ENCODE measurements at regions not wholly inside any gene's neighbourhood (a gene's known extent, or its start where the extent isn't known, plus 50 kb on each side); places are given as distances from the start of the nearest gene placed in this dataset.

GRCh38 chr13:86810361-86810760, 860.8 kb upstream of the SLITRK5 start:
- TF ChIP-seq GATA2 (IDR thresholded peaks at IDR 0.05; ENCODE audit: low read depth, low read length) (no peak), GATA3 (IDR thresholded peaks at IDR 0.05; ENCODE audit: low read depth, low read length) (no peak)

- TF ChIP-seq GATA3 (IDR thresholded peaks at IDR 0.05; ENCODE audit: low read depth, low read length) (no peak), GATA2 (IDR thresholded peaks at IDR 0.05; ENCODE audit: low read depth, low read length) (no peak)
These were observed 858.0 kb upstream of the SLITRK5 start for GRCh38 chr13:86813198-86813597.

GRCh38 chr13:86825410-86825809, 845.8 kb upstream of the SLITRK5 start:
- no peak for TF ChIP-seq GATA2 (IDR thresholded peaks at IDR 0.05; ENCODE audit: low read depth, low read length)
- no peak for TF ChIP-seq GATA3 (IDR thresholded peaks at IDR 0.05; ENCODE audit: low read depth, low read length)

GRCh38 chr13:86826232-86826631, 844.9 kb upstream of the SLITRK5 start:
- TF ChIP-seq GATA2 (IDR thresholded peaks at IDR 0.05; ENCODE audit: low read depth, low read length) (no peak), GATA3 (IDR thresholded peaks at IDR 0.05; ENCODE audit: low read depth, low read length) (no peak)

GRCh38 chr13:86830046-86830445, 841.1 kb upstream of the SLITRK5 start:
- no peak for TF ChIP-seq GATA2 (IDR thresholded peaks at IDR 0.05; ENCODE audit: low read depth, low read length)
- TF ChIP-seq GATA3 (IDR thresholded peaks at IDR 0.05; ENCODE audit: low read depth, low read length) = no peak

- TF ChIP-seq GATA3 (IDR thresholded peaks at IDR 0.05; ENCODE audit: low read depth, low read length) (no peak), GATA2 (IDR thresholded peaks at IDR 0.05; ENCODE audit: low read depth, low read length) (no peak)
These were observed 840.1 kb upstream of the SLITRK5 start for GRCh38 chr13:86831084-86831483.

GRCh38 chr13:86838411-86839120, 832.6 kb upstream of the SLITRK5 start:
- TF ChIP-seq GATA3 (IDR thresholded peaks at IDR 0.05; ENCODE audit: low read depth, low read length) = no peak
- no peak for TF ChIP-seq GATA2 (IDR thresholded peaks at IDR 0.05; ENCODE audit: low read depth, low read length)

GRCh38 chr13:86839221-86839620, 832.0 kb upstream of the SLITRK5 start:
- TF ChIP-seq GATA3 (IDR thresholded peaks at IDR 0.05; ENCODE audit: low read depth, low read length) (no peak), GATA2 (IDR thresholded peaks at IDR 0.05; ENCODE audit: low read depth, low read length) (no peak)

- no peak for TF ChIP-seq GATA2 (IDR thresholded peaks at IDR 0.05; ENCODE audit: low read depth, low read length)
- TF ChIP-seq GATA3 (IDR thresholded peaks at IDR 0.05; ENCODE audit: low read depth, low read length) = no peak
These were observed 830.6 kb upstream of the SLITRK5 start for GRCh38 chr13:86840250-86841191.

GRCh38 chr13:86841264-86841663, 829.9 kb upstream of the SLITRK5 start:
- TF ChIP-seq GATA2 (IDR thresholded peaks at IDR 0.05; ENCODE audit: low read depth, low read length) (no peak), GATA3 (IDR thresholded peaks at IDR 0.05; ENCODE audit: low read depth, low read length) (no peak)

GRCh38 chr13:86846501-86846900, 824.7 kb upstream of the SLITRK5 start:
- TF ChIP-seq GATA2 (IDR thresholded peaks at IDR 0.05; ENCODE audit: low read depth, low read length) = no peak
- no peak for TF ChIP-seq GATA3 (IDR thresholded peaks at IDR 0.05; ENCODE audit: low read depth, low read length)

GRCh38 chr13:86848716-86849115, 822.5 kb upstream of the SLITRK5 start:
- TF ChIP-seq GATA3 (IDR thresholded peaks at IDR 0.05; ENCODE audit: low read depth, low read length) (no peak), GATA2 (IDR thresholded peaks at IDR 0.05; ENCODE audit: low read depth, low read length) (no peak)

- TF ChIP-seq GATA2 (IDR thresholded peaks at IDR 0.05; ENCODE audit: low read depth, low read length) (no peak), GATA3 (IDR thresholded peaks at IDR 0.05; ENCODE audit: low read depth, low read length) (no peak)
These were observed 814.2 kb upstream of the SLITRK5 start for GRCh38 chr13:86856991-86857390.

- TF ChIP-seq GATA2 (IDR thresholded peaks at IDR 0.05; ENCODE audit: low read depth, low read length) (no peak), GATA3 (IDR thresholded peaks at IDR 0.05; ENCODE audit: low read depth, low read length) (no peak)
These were observed 813.0 kb upstream of the SLITRK5 start for GRCh38 chr13:86858216-86858615.

- TF ChIP-seq GATA3 (IDR thresholded peaks at IDR 0.05; ENCODE audit: low read depth, low read length) = no peak
- TF ChIP-seq GATA2 (IDR thresholded peaks at IDR 0.05; ENCODE audit: low read depth, low read length) = no peak
These were observed 809.0 kb upstream of the SLITRK5 start for GRCh38 chr13:86862137-86862536.
